ENCODE measurements at regions not wholly inside any gene's neighbourhood (a gene's known extent, or its start where the extent isn't known, plus 50 kb on each side); places are given as distances from the start of the nearest gene placed in this dataset.
"Not testable (repeated sequence)": the region's sequence is repeated elsewhere in the genome, so short reads cannot be mapped to it uniquely, and the experiment has no call there.

DNA sequence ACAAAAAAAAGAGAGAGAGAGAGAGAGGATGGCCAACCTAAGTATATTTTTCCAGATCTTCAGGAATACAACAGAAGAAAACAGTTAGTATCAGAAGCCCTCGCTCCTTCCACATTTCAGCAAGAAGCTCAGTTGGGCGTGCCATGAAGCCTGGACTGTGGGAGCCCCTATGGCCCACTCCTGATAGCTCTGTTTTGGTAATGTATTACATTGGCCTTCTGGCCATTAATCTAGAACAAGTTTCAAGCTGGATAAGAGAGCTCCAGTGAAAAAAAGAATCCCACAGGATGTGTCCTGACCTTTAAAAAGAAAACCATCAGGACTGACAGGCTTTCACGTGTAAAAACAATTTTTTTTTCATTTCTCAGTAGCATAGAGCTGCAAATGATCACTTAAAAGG is 197.9 kb downstream of the ICOS start:
- DNase-seq (ENCODE audit: low read depth in 4 of 4, low spot score in 2 of 4): no peak

DNA sequence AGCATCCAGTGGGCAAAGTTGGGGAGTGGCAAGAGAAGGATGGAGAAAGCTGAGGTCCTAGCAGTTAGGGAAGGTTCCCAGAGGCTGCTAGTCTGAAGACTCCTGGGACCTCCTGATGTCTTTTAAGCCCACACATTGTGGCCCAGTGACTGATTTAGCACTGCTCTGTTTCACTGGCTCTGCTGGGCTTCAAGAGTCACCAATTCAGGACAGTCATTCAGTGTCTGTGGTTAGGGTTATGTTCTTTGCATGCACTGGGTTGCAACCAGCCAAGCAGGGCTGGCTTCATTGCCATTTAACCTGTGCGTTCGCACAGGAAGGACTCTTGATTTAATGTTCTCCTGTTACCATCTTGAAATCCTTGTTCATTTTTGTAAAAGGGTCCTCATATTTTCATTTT is 199.2 kb downstream of the ICOS start:
- DNase-seq (ENCODE audit: low read depth in 4 of 4, low spot score in 2 of 4): no peak

DNA sequence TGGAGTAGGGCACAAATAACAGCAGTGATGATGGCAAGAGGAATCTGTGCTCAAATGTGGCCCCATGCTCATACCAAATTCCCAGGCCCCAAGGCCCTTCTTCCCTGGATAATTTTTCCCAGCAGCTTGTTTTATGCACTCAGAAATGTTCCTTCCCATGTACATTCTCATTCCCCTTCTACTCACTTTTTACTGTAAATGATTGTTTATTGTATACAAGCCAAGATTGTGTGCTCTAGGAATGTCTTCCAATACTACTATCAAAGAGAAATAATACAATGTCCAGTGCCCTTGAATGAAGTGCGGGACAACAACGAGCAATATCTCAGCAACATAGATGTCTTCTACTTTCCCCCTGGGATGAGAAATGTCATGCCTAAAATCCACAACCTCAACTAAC is 201.6 kb downstream of the ICOS start:
- DNase-seq (ENCODE audit: low read depth in 4 of 4, low spot score in 2 of 4): no peak

DNA sequence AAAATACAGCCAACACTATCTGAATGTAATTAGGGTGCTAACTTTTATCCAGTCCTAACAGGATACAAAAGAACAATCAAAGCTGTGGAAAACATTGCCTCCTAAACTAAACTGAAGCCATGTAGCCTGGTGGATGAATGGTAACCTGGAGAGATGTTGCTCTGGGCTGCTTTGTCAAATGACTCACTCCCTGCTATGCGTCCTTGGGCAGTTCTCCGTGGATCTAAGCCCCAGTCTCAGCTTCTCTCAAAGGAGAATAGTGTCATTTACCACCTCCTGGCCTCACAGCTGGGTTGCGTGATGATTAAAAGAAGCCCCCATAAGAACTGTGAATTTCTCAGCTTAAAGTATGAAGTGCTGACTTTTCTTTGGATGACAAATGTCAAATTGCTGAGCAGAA is 203.7 kb downstream of the ICOS start:
- no peak for DNase-seq (ENCODE audit: low read depth in 4 of 4, low spot score in 2 of 4)

DNA sequence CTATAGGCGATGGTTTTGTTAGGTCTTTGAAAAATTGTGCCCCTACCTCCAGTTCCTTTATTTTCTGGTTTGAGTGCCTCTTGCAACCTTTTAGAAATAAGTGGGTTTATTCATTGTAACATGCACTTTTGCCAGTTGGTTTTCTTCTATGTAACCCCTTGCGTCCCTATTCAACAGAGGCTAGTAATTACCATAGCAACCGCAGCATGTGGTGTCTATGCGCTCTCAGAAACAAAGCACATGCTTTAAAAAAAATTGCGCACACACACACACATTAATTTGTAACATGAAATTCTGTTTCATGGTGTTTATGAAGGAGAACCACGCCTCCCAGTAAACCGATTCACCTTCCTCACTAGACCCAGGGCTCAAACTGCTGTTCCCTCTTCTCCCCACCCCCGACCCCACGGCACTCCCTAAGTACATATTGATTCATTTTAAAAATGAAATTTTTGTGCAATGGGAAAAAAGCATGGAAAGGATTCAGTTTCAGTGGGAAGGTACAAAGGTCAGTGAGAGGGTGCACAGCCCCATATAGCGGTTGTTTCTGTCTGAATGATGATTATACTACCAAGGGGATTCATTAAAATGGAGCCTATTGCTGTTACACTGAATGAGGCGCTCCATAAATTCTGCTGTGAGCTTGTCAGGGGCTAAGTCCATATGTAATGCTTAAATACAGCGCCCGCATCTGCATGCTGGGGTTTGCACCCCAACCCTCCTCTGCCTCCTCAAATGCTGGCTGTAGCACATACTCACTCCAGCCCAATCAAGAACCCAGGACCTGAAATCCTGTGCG is 206.9 kb downstream of the ICOS start:
- no peak for DNase-seq (ENCODE audit: low read depth in 4 of 4, low spot score in 2 of 4)

DNA sequence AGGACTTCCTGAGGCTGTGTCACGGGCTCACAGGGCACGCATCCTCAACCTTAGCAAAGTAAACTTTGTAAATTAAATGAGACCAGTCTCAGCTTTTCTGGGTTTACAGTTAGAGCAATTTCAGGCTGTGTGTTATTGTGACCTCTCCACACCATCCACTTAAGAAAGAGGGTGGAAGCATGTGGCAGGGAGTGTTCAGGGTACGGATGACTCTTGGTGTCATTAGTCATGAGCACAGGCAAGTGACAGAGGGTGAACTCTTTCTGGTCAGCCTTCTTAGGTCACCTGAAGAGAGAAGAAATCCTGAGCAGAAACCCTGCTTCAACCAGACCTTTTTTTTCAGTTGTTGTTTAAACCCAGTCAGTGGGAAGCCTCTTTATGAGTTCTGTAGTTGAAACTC is 207.9 kb downstream of the ICOS start:
- DNase-seq (ENCODE audit: low read depth in 4 of 4, low spot score in 2 of 4): no peak

DNA sequence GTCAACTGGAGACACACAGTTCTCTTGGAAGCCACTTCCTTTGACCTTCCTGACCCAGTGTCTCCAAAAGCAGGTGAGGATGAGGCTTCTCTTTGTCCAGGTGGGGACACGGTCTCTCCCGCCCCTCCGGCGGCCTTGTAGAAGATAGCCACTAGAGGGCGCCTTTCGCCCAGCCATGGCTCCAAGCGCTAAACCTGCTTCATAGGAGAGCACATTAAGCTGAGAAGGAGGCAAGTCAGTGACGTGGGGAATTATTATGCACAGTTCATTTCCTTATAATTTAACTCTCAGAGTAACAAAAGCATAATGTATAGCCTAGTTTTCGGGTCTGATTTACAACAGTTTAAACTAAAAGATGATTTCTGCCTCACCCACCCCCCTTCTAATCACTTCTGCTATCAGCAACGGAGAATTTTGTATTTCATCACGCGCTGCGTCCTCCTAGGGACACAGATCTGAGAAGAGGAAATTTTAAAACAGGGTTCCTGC is 208.7 kb downstream of the ICOS start:
- peak; percentile 56 to 63 (median 58) for DNase-seq (ENCODE audit: low read depth in 4 of 4, low spot score in 2 of 4)

DNA sequence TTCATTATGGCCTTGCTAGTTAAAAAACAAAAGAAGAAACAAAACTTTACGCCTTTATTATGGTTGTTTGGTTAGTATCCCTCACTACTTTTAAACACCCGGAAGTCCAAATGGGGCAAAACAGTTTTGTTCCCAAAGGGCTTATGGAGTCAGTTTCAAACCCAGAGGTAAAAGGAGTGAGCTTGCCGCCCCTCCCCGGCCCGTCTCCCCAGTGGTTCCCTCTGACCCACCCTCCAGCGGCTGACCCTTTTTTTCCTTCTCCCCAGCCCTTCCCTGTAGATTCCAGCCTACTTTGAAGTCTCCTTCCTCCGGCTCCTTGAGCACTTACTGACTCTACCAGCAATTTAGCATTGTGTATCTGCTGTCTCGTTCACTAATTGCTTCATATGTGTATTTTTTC is 209.2 kb downstream of the ICOS start:
- no peak for DNase-seq (ENCODE audit: low read depth in 4 of 4, low spot score in 2 of 4)

DNA sequence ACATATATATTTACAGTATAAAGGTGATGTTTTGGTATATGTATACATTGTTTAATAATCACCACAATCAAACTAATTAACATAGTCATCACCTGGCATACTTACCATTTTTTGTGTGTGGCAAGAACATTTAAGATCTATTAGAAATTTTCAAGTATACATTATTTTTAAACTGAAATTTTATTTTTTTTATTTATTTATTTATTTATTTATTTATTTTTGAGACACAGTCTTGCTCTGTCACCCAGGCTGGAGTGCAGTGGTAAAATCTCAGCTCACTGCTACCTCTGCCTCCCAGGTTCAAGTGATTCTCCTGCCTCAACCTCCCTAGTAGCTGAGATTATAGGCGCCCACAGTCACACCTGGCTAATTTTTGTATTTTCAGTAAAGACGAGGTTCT is 210.5 kb downstream of the ICOS start:
- not testable (repeated sequence) for DNase-seq (ENCODE audit: low read depth in 4 of 4, low spot score in 2 of 4)

DNA sequence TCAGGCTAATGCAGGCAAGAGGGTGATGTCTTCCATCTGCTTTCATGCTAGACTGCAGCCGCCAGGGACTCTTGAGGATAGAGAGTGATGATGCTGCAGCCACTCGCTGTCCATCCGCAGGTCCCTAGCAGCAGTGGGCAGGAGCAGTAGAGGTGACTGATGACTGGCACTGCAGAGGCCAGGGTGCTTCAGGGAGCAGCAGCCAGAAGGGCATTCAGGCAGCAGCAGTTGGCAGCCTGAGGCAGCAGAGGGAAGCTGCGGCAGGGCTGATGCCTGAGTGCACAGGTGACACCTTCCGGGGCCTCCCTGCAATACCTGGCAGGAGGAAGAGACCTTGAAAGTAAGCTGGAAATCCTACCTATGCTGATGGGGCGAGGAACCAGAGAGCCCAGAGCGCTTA is 214.2 kb downstream of the ICOS start:
- no peak for DNase-seq (ENCODE audit: low read depth in 4 of 4, low spot score in 2 of 4)

DNA sequence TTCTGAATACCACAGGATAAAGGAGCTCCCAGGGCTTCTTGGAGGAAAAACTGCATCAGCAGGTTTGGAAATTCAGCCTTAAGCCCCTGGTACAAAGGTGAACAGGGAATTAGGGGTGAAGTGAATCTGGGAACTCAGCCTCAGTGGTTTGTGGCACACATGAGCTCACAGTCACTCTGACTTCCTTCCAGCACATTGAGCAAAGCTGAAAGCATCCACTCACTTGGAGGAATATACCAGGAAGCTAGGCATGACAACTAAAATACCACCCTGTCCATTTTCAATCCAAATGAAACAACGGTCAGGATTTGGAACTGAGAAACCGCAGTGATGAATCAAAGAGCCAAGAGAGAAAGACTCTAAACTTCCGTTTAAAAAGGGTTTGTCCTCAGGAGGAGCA is 216.1 kb downstream of the ICOS start:
- no peak for DNase-seq (ENCODE audit: low read depth in 4 of 4, low spot score in 2 of 4)

DNA sequence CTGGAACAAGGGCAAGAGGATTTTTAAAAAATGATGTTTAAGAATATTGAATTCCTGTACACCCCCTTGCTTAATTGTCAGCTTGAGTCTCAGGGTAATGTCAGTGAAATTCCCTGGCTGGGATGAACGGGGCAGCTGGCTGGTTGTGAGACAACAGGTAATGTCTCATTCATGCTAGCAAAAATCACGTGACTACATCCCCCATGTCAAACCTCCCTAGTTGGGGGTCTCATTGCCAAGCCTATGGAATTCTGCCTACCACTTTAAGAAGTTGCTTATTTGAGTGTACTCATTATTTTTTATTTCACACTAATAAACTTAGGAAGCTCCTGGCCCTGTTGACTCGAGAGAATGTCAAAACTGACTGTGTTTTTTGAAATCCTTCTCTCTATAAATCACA is 218.3 kb downstream of the ICOS start:
- no peak for DNase-seq (ENCODE audit: low read depth in 4 of 4, low spot score in 2 of 4)

DNA sequence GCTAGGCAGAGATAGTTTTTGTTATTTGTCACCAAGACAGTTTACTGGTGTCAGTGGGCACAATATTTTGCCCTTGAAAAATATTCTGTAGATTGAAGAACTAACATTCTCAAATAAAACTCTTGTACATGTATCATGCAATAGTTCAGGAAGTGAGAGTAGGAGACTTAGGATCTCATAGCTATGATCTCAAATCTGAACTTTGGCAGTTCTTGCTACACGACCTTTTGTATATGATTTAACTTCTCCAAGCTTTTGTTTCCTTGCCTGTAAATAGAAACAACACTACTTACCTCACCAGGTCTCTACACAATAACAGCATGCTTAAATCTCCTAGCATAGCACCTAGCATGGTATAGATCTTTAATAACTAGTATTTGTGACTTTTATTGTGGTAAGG is 219.9 kb downstream of the ICOS start:
- DNase-seq (ENCODE audit: low read depth in 4 of 4, low spot score in 2 of 4): no peak

DNA sequence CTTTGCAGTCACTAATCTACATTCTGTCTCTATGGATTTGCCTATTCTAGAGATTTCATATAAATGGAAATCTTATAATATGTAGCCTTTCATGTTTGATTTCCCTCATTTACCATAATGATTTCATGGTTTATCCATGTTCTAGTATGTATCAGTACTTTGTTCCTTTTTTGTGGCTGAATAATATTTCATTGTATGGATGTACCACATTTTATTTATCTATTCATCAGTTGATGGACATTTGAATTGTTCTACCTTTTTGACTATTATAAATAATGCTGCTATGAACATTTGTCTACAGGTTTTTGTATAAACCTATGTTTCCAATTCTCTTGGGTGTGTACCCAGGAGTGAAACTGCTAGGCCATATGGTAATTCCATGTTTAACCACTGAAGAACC is 221.1 kb downstream of the ICOS start:
- no peak for DNase-seq (ENCODE audit: low read depth in 4 of 4, low spot score in 2 of 4)

DNA sequence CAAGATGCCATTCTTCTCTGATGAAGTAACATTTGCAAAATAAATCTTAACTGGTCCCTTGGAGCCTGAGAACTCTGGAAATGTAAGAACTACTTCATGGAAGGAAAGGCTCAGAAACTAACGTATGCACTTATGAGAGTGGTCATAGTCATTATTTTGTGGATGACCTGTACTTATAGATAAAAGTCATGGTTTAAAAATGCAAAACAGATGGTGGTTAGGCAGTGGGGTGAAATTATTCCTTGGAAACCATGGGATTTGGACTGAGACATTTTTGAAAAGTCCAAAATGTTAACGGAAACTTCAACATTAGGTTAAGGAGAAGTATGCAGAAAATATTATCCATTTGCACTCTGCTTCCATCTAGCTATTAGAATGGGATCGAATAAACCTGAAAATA is 223.0 kb downstream of the ICOS start:
- DNase-seq (ENCODE audit: low read depth in 4 of 4, low spot score in 2 of 4): no peak

DNA sequence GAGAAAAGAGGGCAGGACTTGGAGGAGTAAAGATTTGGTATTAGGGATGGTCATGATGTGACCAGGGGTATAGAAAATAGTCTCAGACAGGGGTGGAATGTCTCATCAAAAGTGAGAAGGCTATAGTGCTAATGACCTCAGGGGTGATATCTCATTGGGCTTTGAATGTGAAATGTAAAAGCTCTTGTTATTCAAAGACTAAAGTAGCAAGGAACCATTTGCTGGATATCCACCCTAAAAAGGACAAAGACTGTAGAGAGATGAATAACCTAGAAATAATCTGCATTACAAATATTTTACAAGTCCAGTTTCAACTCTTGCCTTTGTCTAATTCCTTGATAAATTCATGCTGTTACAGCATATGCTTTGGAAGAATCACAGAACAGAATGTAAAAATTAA is 224.4 kb downstream of the ICOS start:
- DNase-seq (ENCODE audit: low read depth in 4 of 4, low spot score in 2 of 4): no peak

DNA sequence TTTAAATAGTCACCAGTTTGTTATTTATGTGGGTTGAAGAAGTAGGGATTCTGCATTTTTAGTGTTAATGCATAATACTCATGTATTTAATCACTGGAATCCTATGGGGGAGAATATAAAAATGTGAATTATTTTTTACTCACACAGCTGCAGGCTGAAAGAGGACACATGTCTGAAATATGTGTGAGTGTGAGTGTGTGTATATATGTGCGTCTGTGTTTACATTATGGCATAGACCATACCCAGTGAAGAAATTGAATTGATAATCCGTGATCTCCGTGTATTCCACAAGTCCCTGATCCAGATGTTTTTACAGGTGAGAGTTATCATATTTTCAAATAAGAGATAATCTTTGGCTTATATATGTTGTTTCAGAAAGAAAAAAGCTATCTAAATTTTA is 225.3 kb downstream of the ICOS start:
- no peak for DNase-seq (ENCODE audit: low read depth in 4 of 4, low spot score in 2 of 4)

DNA sequence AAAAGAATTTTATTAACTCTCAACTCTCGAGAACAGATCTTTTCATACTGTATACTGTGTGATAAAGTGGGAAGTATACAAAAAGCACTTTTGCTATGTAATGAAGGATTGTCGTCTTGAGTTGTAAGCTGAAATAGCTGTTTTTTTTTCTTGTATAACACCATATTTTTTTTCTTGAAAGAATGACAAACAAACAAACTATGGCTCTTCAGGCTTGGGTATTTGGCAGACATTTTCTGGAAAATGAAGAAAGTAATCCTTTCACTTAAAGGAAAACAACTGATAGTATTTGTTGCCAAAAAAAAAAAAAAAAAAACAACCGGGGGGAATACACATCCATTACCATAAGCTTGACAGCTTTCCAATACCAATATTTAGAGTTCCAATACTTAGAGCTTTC is 230.4 kb downstream of the ICOS start:
- no peak for DNase-seq (ENCODE audit: low read depth in 4 of 4, low spot score in 2 of 4)

DNA sequence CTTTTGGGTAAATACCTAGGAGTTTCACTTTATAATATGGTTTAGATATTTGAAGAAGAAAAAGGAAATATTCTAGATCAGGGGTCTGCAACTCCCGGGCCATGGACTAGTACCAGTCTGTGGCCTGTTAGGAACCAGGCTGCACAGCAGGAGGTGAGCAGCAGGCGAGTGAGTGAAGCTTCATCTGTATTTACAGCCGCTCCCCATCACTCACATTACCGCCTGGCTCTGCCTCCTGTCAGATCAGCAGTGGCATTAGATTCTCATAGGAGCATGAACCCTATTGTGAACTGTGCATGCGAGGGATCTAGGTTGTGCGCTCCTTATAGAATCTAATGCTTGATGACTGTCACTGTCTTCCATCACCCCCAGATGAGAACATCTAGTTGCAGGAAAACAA is 231.1 kb downstream of the ICOS start:
- not testable (repeated sequence) for DNase-seq (ENCODE audit: low read depth in 4 of 4, low spot score in 2 of 4)

DNA sequence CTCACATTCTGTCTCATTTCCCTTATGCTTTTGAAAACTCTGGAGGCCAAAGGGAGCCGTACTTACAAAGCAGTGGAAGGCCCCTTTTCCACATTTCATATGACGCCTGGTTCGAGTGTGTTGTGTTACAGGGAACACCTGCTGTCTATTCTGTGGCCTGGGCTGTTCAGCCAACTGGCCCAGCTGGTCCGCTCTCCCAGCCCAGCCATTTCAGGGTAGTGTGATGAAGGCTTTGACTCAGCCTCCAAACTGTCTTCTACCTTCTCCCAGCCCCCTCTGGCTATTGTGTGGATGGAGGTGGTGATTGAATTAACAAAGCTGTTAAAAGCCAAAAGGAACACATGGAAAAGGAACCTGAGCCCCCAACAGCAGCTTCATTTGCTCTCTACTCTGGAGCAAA is 233.8 kb downstream of the ICOS start:
- no peak for DNase-seq (ENCODE audit: low read depth in 4 of 4, low spot score in 2 of 4)

DNA sequence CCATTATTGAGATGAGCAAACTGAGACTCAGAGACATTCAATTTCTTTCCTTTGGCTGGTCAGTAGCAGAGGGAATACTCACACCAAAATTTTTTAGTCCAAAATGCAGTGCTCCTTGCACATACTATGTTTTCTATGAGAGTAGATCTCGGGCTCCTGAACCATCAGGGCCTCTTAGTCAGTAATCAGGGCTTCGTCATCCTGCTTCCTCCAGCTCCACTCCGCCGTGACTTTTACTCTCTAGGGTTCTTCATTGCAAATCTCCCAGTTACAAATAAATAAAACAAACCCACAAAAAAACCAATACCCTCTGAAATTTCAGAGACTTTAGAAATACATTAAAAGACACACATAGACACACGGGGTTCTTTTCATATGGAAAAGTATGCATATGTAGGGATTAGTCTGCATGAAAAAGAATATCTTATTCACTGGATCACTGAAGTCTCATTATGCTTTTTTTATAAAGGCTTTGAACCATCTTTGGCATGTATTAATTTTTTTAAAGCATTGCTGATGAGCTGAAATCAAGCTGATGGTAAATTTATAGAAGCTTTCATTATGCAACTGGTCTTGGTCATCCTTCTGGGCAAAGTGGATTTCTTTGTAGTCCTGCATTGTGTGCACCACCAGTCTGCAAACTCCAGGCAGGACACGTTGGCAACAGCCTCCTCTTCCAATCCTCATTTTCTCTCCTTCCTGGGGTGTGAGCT is 235.0 kb downstream of the ICOS start:
- no peak for DNase-seq (ENCODE audit: low read depth in 4 of 4, low spot score in 2 of 4)

DNA sequence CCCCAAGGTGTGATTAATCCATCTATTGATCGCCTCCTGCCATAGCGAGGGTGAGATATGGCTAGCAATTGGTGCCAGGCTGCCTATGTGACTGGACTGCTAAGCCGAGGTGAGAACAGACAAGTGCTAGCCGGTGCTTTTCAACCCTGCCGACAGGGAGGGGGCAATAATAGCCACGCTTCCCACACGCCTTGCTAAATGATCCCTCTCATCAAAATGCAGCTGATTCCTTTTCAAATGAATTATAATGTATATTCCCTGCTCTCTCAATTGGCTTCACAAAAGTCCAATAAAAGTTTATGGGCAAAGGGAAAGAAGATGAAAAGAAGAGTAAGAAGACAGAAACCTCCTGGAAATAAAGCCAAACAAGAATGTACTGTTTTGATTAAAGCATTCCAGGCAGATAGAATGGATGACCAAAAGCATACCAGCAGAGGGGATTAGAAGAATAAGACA is 235.6 kb downstream of the ICOS start:
- no peak for DNase-seq (ENCODE audit: low read depth in 4 of 4, low spot score in 2 of 4)

All from left renal cortex interstitium (tissue), 4 donors.